ENCODE measurements at regions not wholly inside any gene's neighbourhood (a gene's known extent, or its start where the extent isn't known, plus 50 kb on each side); places are given as distances from the start of the nearest gene placed in this dataset.
"Not testable (repeated sequence)": the region's sequence is repeated elsewhere in the genome, so short reads cannot be mapped to it uniquely, and the experiment has no call there.

GRCh38 chr15:46098006-46098405 is 463.2 kb downstream of the SQOR start:
- DNase-seq (ENCODE audit: low read depth in 2 of 2) = not testable (repeated sequence)

GRCh38 chr15:46110755-46111154 is 475.9 kb downstream of the SQOR start:
- DNase-seq (ENCODE audit: low read depth in 2 of 2) = no peak

GRCh38 chr15:46111730-46112129 is 476.9 kb downstream of the SQOR start:
- DNase-seq (ENCODE audit: low read depth in 2 of 2) = no peak

- peak; percentile 24 to 27 for DNase-seq (ENCODE audit: low read depth in 2 of 2)
These were observed 482.2 kb downstream of the SQOR start for GRCh38 chr15:46117071-46117470.

- no peak for DNase-seq (ENCODE audit: low read depth in 2 of 2)
These were observed 485.9 kb downstream of the SQOR start for GRCh38 chr15:46120713-46121112.

GRCh38 chr15:46121441-46121840 is 486.6 kb downstream of the SQOR start:
- DNase-seq (ENCODE audit: low read depth in 2 of 2) = no peak

GRCh38 chr15:46126581-46126980 is 491.8 kb downstream of the SQOR start:
- no peak for DNase-seq (ENCODE audit: low read depth in 2 of 2)

- DNase-seq (ENCODE audit: low read depth in 2 of 2) = peak; percentile 65 to 67
These were observed 492.6 kb downstream of the SQOR start for GRCh38 chr15:46127361-46127874.

- no peak for DNase-seq (ENCODE audit: low read depth in 2 of 2)
These were observed 494.3 kb downstream of the SQOR start for GRCh38 chr15:46129145-46129544.

GRCh38 chr15:46131876-46132275 is 497.0 kb downstream of the SQOR start:
- no peak for DNase-seq (ENCODE audit: low read depth in 2 of 2)

GRCh38 chr15:46137443-46137842 is 502.6 kb downstream of the SQOR start:
- no peak for DNase-seq (ENCODE audit: low read depth in 2 of 2)

GRCh38 chr15:46146002-46146401 is 511.2 kb downstream of the SQOR start:
- DNase-seq (ENCODE audit: low read depth in 2 of 2) = no peak

- DNase-seq (ENCODE audit: low read depth in 2 of 2) = no peak
These were observed 512.1 kb downstream of the SQOR start for GRCh38 chr15:46146915-46147314.

GRCh38 chr15:46151786-46152185 is 517.0 kb downstream of the SQOR start:
- no peak for DNase-seq (ENCODE audit: low read depth in 2 of 2)

GRCh38 chr15:46166750-46167149 is 531.9 kb downstream of the SQOR start:
- DNase-seq (ENCODE audit: low read depth in 2 of 2) = no peak

- DNase-seq (ENCODE audit: low read depth in 2 of 2) = no peak
These were observed 535.5 kb downstream of the SQOR start for GRCh38 chr15:46170326-46170725.

- no peak for DNase-seq (ENCODE audit: low read depth in 2 of 2)
These were observed 539.3 kb downstream of the SQOR start for GRCh38 chr15:46174122-46174521.

- no peak for DNase-seq (ENCODE audit: low read depth in 2 of 2)
These were observed 542.4 kb downstream of the SQOR start for GRCh38 chr15:46177219-46177618.

GRCh38 chr15:46178138-46178537 is 543.3 kb downstream of the SQOR start:
- no peak for DNase-seq (ENCODE audit: low read depth in 2 of 2)

GRCh38 chr15:46207341-46207740 is 572.5 kb downstream of the SQOR start:
- DNase-seq (ENCODE audit: low read depth in 2 of 2) = no peak

- no peak for DNase-seq (ENCODE audit: low read depth in 2 of 2)
These were observed 578.7 kb downstream of the SQOR start for GRCh38 chr15:46213551-46213950.

GRCh38 chr15:46222826-46223225 is 588.0 kb downstream of the SQOR start:
- no peak for DNase-seq (ENCODE audit: low read depth in 2 of 2)

- DNase-seq (ENCODE audit: low read depth in 2 of 2) = no peak
These were observed 594.4 kb downstream of the SQOR start for GRCh38 chr15:46229263-46229662.

GRCh38 chr15:46231786-46232185 is 597.0 kb downstream of the SQOR start:
- no peak for DNase-seq (ENCODE audit: low read depth in 2 of 2)

- no peak for DNase-seq (ENCODE audit: low read depth in 2 of 2)
These were observed 597.6 kb downstream of the SQOR start for GRCh38 chr15:46232471-46232870.
